Inferior parietal cortex (tissue), 1 donor: ENCODE measurements at regions not wholly inside any gene's neighbourhood (a gene's known extent, or its start where the extent isn't known, plus 50 kb on each side); places are given as distances from the start of the nearest gene placed in this dataset.
"Not testable (repeated sequence)": the region's sequence is repeated elsewhere in the genome, so short reads cannot be mapped to it uniquely, and the experiment has no call there.

Experiments
- DNase-seq: peaks from one replicate; pipeline ENCODE4 v3.0.0-alpha.2; 2016; ENCODE audit errors: extremely low spot score

DNA sequence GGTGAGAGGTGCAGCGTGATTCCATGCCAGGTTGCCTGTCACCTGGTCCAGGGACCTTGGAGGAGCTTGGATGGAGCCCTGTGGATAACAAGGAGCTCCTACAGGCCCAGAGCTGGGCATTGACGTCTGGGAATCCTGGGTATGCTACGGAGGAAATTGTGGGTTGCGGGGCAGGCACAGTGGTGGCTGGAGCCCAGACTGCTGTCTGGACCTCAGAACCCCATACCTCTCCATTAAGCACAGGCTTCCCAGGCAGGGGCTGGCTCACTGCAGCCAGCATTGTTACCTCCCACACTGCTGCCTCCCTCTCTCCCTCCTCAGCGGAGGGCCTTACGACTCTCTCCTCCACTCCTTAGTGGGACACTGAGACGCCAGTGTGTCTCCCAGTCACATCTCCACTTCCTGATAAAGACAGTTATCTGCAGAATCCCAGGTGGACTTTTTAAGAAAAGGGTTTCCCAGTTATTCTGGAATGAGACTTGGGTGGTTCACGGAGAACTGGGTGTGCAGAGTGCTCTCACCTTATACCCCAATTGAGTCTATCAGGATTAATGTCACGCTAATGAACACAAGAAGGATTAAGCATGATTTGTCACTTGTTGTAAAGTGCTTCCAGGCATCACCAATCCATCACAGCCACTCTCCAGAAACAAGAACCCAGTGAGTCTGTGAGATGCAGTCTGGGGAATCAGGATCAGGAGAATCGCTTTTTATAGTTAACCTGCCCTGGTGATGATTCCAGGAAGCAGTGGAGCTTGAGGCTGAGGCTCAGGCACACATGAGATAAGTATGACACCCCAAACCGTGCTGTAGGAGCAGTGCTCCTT, 309.4 kb downstream of the RPS24 start:
- no peak for DNase-seq

DNA sequence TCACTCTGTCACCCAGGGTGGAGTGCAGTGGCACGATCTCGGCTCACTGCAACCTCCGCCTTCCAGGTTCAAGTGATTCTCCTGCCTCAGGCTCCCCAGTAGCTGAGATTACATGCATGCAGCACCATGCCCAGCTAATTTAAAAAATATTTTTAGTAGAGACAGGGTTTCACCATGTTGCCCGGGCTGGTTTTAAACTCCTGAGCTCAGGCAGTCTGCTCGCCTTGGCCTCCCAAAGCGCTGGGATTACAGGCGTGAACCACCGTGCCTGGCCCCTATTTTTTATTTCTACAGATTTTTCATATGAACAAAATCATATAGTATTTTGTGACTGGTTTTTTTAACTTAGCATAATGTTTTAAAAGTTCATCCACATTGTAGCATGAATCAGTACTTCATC, 310.6 kb downstream of the RPS24 start:
- not testable (repeated sequence) for DNase-seq

- not testable (repeated sequence) for DNase-seq
Observed at GRCh38 chr10:78345515-78345914, 311.9 kb downstream of the RPS24 start.

DNA sequence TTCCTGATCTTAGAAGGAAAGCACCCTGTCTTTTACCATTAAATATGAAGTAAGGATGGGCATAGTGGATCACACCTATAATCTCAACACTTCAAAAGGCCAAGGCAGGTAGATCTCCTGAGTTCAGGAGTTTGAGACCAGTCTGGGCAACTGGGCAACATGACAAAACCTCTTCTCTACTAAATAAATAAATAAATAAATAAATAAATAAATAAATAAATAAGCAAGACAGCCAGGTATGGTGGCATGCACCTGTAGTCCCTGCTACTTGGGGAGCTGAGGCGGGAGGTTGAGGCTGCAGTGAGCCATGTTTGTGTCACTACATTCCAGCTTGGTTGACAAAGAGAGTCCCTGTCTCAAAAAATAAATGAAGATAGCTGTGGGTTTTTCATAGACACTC, 313.1 kb downstream of the RPS24 start:
- no peak for DNase-seq

DNA sequence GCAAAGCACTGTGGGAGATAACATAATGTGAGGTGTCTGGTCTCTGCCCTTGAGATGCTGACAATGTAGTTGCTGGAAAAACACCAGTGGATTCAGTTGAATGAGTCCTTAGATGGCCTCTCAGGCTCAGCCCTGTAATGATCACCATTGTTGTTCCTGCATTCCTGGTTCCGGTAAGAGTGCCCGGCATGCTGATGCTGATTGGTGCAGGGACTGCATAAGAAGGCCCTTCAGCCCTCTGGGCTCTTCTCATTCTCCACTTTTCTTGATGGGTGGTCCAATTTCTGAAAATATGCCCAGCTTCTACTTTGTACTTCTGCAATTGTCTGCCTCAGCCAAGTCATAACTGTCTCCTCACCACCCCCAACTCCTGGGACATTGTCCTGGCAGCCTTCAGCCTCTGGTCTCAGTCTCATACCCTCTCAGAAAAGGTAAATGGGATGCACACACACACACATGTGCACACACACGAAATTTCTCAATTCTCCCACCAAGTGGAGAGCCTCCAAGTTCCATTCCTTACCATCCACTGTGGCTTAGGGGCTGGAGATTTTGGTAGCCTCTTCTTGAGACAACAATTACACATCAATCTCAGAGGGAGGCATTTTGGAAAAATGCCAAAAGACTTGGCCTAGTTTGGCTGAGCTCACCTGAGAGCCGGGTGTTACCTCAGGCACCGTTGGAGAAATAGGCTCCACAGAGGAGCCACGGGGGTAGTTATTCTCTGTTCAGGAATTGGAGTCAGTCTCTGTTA, 314.9 kb downstream of the RPS24 start:
- no peak for DNase-seq

GRCh38 chr10:78349165-78349516, 315.5 kb downstream of the RPS24 start:
- no peak for DNase-seq

DNA sequence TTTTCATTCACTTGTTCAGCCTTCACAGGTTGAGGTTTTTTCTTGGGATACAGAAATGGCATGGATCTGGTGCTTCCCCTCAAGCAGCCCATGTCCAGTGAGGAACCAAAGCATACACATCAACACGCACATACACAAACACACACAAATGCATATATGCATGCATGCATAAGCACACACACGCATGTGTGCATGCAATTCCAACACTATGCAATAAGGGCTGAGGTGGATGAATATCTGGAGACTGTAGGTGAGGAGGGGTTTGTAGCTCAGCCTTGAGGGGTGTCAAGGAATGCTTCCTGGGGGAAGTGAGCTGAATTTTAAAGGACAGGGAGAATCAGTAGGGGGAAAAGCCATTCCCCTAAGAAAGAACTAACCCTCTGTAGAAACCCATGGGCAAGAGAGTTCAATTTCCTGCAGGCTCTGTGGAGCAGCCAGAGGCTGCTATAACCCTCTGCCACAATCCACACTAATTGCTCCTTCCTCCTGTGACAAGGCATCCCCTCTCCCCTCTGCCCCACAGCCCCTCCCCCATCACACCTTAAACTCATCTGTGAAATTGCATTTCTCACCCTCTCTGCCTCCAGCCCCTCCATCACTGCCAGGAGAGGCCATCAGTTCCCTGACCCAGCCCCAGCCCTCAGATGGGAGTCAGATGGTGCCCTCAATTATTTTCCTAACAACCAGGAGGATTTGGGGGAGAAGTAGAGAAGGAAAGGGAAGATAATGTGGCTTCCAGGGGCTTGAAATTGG, 316.4 kb downstream of the RPS24 start:
- DNase-seq: no peak

DNA sequence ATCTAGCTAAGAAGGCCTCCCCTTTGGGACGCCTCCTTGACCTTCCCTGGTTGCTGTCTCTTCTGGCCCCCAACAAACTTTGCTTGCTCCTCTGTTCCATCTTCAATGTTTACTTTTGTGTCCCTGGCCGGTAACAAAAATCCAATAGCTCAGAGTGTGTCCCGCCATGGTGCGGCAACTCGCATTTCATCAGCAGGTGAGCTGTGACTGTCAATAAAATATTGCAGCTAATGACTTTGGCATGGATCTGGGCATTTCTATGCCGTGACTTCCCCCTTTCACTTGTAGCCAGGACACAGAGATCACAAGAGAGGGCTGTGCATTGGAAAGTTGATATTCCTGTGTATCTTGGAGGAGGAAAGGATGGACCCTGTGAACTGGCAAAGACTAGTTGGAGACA, 317.6 kb downstream of the RPS24 start:
- no peak for DNase-seq

DNA sequence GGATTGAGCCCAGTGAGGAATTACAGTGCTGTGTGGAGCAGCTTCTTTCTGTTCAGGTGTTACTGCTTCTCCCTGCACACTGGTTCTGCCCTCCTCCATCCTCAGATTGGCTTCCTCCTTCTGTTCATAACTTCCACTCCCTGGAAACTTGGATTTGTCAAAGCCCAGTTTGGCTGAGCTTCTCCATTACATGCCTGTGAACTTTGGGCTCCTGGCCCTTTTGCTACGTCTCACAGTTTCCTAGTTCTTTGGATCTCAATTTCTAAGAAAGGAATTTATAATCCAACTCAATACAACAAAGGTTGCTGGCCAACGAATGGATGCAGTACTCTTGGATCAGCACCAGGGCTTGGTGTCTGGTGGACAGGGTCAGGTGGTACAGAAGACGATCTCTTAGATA, 318.1 kb downstream of the RPS24 start:
- no peak for DNase-seq

GRCh38 chr10:78353636-78354035, 320.0 kb downstream of the RPS24 start:
- no peak for DNase-seq

GRCh38 chr10:78354101-78354500, 320.4 kb downstream of the RPS24 start:
- DNase-seq: no peak

- no peak for DNase-seq
Observed at GRCh38 chr10:78356291-78356900, 322.7 kb downstream of the RPS24 start.

DNA sequence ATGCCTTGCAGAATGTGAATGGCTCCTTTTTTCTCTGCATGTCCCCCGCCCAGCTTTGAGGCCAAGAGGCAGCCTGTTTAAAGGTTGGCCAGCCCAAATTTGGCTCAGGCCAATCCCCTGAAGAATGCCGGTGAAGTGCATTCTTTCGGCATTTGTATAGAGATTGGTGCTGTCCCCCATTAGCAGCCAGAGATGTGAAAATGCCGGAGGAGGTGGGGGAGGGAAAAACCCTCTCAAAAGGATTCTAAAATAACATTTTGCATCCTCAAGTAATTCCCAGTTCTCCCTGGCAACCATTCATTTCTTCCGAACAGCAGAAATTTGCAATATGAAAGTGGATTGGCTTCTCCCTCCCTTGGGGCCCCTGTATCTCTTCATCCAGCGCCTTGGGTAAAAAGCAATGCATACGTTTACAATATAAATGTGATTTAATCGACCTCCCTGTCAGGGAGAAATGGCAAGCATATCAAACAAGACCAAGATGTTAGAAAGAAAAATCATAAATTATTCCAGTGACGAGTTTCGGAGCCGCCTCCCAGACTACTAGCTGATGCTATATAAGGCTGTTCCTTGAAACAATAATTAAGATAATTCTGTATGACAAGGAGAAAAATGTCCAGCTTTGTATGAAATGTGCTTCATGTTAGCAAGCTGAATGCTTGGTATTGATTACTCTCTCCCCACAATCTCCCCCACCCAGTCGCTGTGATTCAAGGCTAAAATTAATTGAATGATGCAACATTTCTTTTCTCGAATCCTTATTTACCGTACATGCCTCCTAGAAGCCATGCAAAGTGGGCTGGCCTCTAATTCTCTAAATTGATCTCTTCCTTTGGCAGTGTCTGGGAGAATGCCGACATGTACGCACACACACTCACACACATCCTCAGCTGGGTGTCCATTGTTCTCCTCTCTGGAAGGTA, 323.7 kb downstream of the RPS24 start:
- DNase-seq: no peak

DNA sequence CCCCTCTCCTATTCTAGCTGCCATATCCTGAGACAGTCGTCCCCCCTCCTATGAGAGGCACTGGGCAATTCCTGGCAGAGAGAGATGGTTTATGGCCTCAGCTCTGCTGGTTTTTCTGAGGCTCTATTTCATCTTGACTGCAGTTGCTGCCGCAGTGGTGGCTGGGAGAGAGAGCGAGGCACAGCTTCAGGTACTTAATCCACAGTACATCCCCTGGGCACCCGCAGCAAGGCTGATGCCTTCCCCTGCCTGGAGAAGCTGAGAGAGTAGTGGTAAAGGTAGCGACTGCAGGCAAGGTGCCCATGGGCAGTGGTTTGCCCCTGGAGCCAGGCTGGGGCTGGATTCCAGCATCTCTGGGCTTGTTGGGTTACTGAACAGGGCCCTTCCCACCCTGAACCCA, 324.7 kb downstream of the RPS24 start:
- no peak for DNase-seq

DNA sequence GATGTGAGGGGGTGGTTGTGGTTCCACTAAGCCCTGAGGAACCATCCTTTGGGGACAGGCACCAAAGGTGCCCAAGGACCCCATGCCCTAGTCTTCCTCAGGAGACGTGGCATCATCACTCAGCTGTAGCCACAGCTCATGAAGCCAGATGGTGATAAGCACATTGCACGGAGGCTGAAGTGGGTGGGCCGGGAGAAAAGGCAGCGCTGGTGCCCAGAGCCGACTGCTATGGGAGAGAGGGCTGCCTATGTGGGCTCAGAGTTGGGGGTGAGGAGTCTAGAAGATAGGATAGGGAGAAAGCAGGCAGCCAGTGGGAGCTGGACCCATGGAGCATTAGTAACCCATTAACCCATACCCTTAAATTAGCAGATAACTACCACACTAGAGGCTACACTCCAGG, 325.3 kb downstream of the RPS24 start:
- DNase-seq: no peak

DNA sequence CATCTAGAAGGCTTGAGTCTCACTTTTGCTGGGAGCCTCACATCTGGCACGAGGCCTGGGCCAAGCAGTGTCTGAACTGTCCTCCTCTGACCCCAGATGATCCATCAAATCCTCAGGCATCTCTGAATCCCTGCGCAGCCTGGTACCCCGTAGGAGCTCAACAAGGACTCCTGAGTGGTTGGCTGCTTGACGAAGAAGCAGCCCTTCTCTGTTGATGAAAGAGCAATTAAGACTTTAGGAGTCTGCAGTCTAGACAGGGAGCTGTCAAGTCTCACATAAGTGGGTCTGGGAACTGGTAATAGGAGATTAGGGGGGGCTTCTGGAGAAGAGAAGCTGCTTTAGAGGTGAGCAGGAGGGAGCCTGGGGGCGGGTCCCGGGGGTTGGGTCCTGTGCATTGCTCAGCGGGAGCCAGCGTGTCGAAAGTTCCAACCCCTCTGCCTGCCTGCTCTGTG, 326.0 kb downstream of the RPS24 start:
- no peak for DNase-seq

- no peak for DNase-seq
Observed at GRCh38 chr10:78360284-78360683, 326.6 kb downstream of the RPS24 start.

DNA sequence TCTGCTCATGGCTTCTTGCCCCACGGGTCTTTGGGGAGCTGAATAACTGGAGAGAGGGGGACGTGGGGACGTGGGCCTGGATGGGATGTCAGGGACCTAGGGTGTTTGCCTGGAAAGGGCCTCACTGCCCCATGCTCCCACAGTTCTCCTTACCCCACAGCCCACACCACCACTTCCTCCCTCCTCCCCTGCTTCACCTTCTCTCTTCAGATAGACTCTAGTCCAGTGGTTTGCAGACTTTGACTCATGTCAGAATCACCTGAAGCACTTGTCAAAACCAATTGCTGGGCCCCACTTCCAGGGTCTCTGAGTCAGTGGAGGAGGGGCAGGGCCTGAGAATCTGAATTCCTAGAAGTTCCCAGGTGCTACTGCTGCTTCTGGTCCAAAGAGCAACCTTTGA, 327.4 kb downstream of the RPS24 start:
- no peak for DNase-seq

DNA sequence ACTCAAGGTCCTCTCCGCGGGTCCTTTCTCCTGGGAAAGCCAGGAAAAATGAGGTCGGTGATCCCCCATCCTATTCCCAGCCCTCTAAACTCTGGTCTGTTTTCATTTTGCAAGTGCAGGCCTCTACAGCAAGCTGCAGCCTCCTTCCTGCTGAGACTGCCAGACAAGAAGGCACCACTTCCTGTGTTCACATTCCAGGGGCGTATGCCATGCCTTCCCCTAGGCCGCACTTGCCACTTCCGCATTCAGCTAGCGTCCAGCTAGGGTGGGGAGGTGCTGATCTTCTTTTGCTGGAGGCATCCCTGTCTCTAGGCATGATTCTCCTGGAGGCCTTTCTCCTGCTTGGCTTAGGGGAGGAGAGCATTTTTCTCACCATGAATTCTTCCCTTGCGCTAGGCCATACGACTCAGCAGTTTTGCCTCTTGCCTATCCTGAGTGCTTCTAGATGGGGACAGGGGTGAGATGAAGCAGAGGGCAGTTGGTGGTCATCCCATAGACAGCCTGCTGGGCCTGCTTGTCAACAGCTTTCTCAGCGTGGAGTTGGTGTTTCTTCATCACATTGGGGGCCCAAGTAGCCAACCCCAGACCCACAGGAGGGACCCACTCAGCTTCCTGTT, 328.9 kb downstream of the RPS24 start:
- no peak for DNase-seq

DNA sequence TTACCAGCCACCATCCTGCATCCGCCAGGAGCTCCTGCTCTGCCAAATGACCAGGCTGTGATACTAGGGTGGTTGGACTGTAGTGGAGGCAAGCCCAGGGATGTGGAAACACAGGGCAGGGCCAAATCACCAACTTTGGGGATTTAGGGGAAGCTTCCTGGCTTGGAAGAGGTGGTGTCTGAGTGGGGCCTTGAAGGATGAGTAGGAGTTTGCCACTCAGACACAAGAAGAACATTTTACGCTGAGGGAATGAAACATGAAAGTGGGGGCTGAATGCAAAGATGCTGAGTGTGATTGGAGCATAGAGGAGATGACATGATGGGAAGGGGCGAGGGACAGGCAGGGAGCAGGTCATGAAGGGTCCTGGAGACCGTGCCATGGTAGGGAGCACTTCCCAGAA, 329.5 kb downstream of the RPS24 start:
- no peak for DNase-seq

GRCh38 chr10:78365694-78366093, 332.0 kb downstream of the RPS24 start:
- peak; percentile 21 for DNase-seq
